Esophagus squamous epithelium (tissue), 4 donors: ENCODE measurements at regions not wholly inside any gene's neighbourhood (a gene's known extent, or its start where the extent isn't known, plus 50 kb on each side); places are given as distances from the start of the nearest gene placed in this dataset.

Experiments
- CTCF ChIP-seq, 6 experiments: fragments of 450-650 bp in 4 of 6; fragments of 200-600 bp in 2 of 6; sonication (generic) in 2 of 6; IDR thresholded peaks; one replicate each; pipeline ENCODE4 v1.5.1; 2016 to 2019; ENCODE audit warnings: antibody characterized with exemption in 6 of 6, mild to moderate bottlenecking in 4 of 6, moderate library complexity in 4 of 6
- POLR2A ChIP-seq, 4 donors: fragments of 450-650 bp; IDR thresholded peaks; one replicate each; pipeline ENCODE4 v1.6.1; 2017; ENCODE audit warnings: antibody characterized with exemption in 4 of 4, mild to moderate bottlenecking in 4 of 4, moderate library complexity in 3 of 4

- TF ChIP-seq CTCF (IDR thresholded peaks at IDR 0.05) (no peak), POLR2A (IDR thresholded peaks at IDR 0.05) (no peak)
Observed at GRCh38 chr11:134727204-134727603, 315.2 kb upstream of the B3GAT1 start.
